Mesodermal cell (in vitro differentiated cells): ENCODE measurements at regions not wholly inside any gene's neighbourhood (a gene's known extent, or its start where the extent isn't known, plus 50 kb on each side); places are given as distances from the start of the nearest gene placed in this dataset.

Experiments
- H3K27ac ChIP-seq: 2 replicates; pipeline ENCODE4 v1.7.0; 2013; ENCODE audit warnings: mild to moderate bottlenecking, low read depth, low read length, moderate library complexity; ENCODE audit not compliant: severe bottlenecking
- H3K36me3 ChIP-seq: 2 replicates; pipeline ENCODE4 v1.7.1; 2013; ENCODE audit warnings: mild to moderate bottlenecking, low read length, moderate library complexity; ENCODE audit not compliant: control insufficient read depth, insufficient read depth
- H3K4me1 ChIP-seq: one replicate; pipeline ENCODE4 v1.7.1; 2013; ENCODE audit warnings: mild to moderate bottlenecking, low read length; ENCODE audit not compliant: insufficient read depth, control insufficient read depth, poor library complexity, severe bottlenecking
- H3K4me3 ChIP-seq: 2 replicates; pipeline ENCODE4 v1.7.0; 2013; ENCODE audit warnings: low read length, control low read depth, mild to moderate bottlenecking; ENCODE audit not compliant: insufficient read depth, poor library complexity, severe bottlenecking; ENCODE audit errors: extremely low read depth
- H3K9me3 ChIP-seq: 2 replicates; pipeline ENCODE4 v1.7.1; 2013; ENCODE audit warnings: mild to moderate bottlenecking, low read length, moderate library complexity; ENCODE audit not compliant: control insufficient read depth
- WGBS, 2 experiments: methylation state at CpG; one replicate each; pipeline ENCODE4 v1.1.5; 2013; ENCODE audit warnings: missing lambda C conversion rate in 2 of 2; ENCODE audit not compliant: insufficient coverage in 2 of 2; 5-methylcytosine and 5-hydroxymethylcytosine counted together

GRCh38 chr5:84693256-84693655 lies 308.6 kb upstream of the EDIL3 start:
- 74% methylated on average over 2 of the region's 4 CpGs; no CpG with 5 or more reads in 1 of the 2 experiments for WGBS, 2 experiments
- Histone ChIP-seq H3K36me3 (no peaks in the 10 kb centered on the region), H3K9me3 (peaks cover 4% of the 10 kb centered on the region), H3K27ac (no peak overlapping the region), H3K4me1 (no peaks in the 10 kb centered on the region), H3K4me3 (no peak overlapping the region)

GRCh38 chr5:84688566-84688965 lies 303.9 kb upstream of the EDIL3 start:
- no peaks in the 10 kb centered on the region for H3K9me3 ChIP-seq
- no peak overlapping the region for H3K27ac ChIP-seq
- H3K4me1 ChIP-seq: no peaks in the 10 kb centered on the region
- no peak overlapping the region for H3K4me3 ChIP-seq
- 100% methylated on average over 1 of the region's 3 CpGs; no CpG with 5 or more reads in 1 of the 2 experiments for WGBS, 2 experiments
- no peaks in the 10 kb centered on the region for H3K36me3 ChIP-seq

- Histone ChIP-seq H3K27ac (no peak overlapping the region), H3K4me3 (no peak overlapping the region), H3K4me1 (no peaks in the 10 kb centered on the region), H3K9me3 (no peaks in the 10 kb centered on the region), H3K36me3 (no peaks in the 10 kb centered on the region)
- WGBS, 2 experiments: 71 to 94% methylated on average over 1 to 3 of the region's 6 CpGs
Observed at GRCh38 chr5:84685121-84685894, 300.6 kb upstream of the EDIL3 start.

- Histone ChIP-seq H3K4me1 (no peaks in the 10 kb centered on the region), H3K9me3 (no peaks in the 10 kb centered on the region), H3K36me3 (no peaks in the 10 kb centered on the region), H3K4me3 (no peak overlapping the region), H3K27ac (no peak overlapping the region)
- WGBS, 2 experiments: 33 to 50% methylated on average over 1 of the region's 2 CpGs
Observed at GRCh38 chr5:84683594-84683993, 298.9 kb upstream of the EDIL3 start.

GRCh38 chr5:84682531-84682930 lies 297.9 kb upstream of the EDIL3 start:
- H3K4me1 ChIP-seq: no peaks in the 10 kb centered on the region
- H3K27ac ChIP-seq: no peak overlapping the region
- no peaks in the 10 kb centered on the region for H3K36me3 ChIP-seq
- H3K9me3 ChIP-seq: no peaks in the 10 kb centered on the region
- no peak overlapping the region for H3K4me3 ChIP-seq
- 0% methylated on average over 1 of the region's 1 CpG; no CpG with 5 or more reads in 1 of the 2 experiments for WGBS, 2 experiments

GRCh38 chr5:84680908-84681307 lies 296.2 kb upstream of the EDIL3 start:
- H3K4me1 ChIP-seq: no peaks in the 10 kb centered on the region
- no peaks in the 10 kb centered on the region for H3K9me3 ChIP-seq
- H3K27ac ChIP-seq: no peak overlapping the region
- H3K4me3 ChIP-seq: no peak overlapping the region
- H3K36me3 ChIP-seq: no peaks in the 10 kb centered on the region

GRCh38 chr5:84673785-84674184 lies 289.1 kb upstream of the EDIL3 start:
- Histone ChIP-seq H3K27ac (no peak overlapping the region), H3K4me3 (no peak overlapping the region), H3K9me3 (peaks cover 10% of the 10 kb centered on the region), H3K36me3 (no peaks in the 10 kb centered on the region), H3K4me1 (no peaks in the 10 kb centered on the region)
- 93% methylated on average over 2 of the region's 3 CpGs; no CpG with 5 or more reads in 1 of the 2 experiments for WGBS, 2 experiments

- no peak overlapping the region for H3K27ac ChIP-seq
- no peak overlapping the region for H3K4me3 ChIP-seq
- H3K4me1 ChIP-seq: no peaks in the 10 kb centered on the region
- H3K9me3 ChIP-seq: peaks cover 10% of the 10 kb centered on the region
- no CpG with 5 or more reads among the region's 3 CpGs for WGBS, 2 experiments
- no peaks in the 10 kb centered on the region for H3K36me3 ChIP-seq
Observed at GRCh38 chr5:84667576-84667975, 282.9 kb upstream of the EDIL3 start.

- Histone ChIP-seq H3K4me3 (no peak overlapping the region), H3K36me3 (no peaks in the 10 kb centered on the region), H3K9me3 (no peaks in the 10 kb centered on the region), H3K4me1 (no peaks in the 10 kb centered on the region), H3K27ac (no peak overlapping the region)
- WGBS, 2 experiments: 17 to 43% methylated on average over 1 of the region's 1 CpG
Observed at GRCh38 chr5:84650429-84650828, 265.7 kb upstream of the EDIL3 start.

GRCh38 chr5:84647581-84647980 lies 262.9 kb upstream of the EDIL3 start:
- 83 to 84% methylated on average over 2 of the region's 2 CpGs for WGBS, 2 experiments
- no peak overlapping the region for H3K4me3 ChIP-seq
- no peak overlapping the region for H3K27ac ChIP-seq
- no peaks in the 10 kb centered on the region for H3K9me3 ChIP-seq
- H3K36me3 ChIP-seq: no peaks in the 10 kb centered on the region
- H3K4me1 ChIP-seq: no peaks in the 10 kb centered on the region

GRCh38 chr5:84642795-84643194 lies 258.1 kb upstream of the EDIL3 start:
- Histone ChIP-seq H3K27ac (no peak overlapping the region), H3K36me3 (no peaks in the 10 kb centered on the region)
- 70 to 100% methylated on average over 1 of the region's 2 CpGs for WGBS, 2 experiments

More at GRCh38 chr5:84642795-84643194, 258.1 kb upstream of the EDIL3 start:
- Histone ChIP-seq H3K4me3 (no peak overlapping the region), H3K9me3 (no peaks in the 10 kb centered on the region), H3K4me1 (no peaks in the 10 kb centered on the region)
